HepG2 (cell line): ENCODE measurements at regions not wholly inside any gene's neighbourhood (a gene's known extent, or its start where the extent isn't known, plus 50 kb on each side); places are given as distances from the start of the nearest gene placed in this dataset.

ENCODE experiments used
- AHDC1 ChIP-seq: sonication (generic); formaldehyde crosslinking; IDR thresholded peaks from 2 replicates; pipeline ENCODE4 v1.5.1; 2020; ENCODE audit warnings: mild to moderate bottlenecking, missing genetic modification reagents, borderline replicate concordance
- CREB3 ChIP-seq: sonication (generic); formaldehyde crosslinking; IDR thresholded peaks from 2 replicates; pipeline ENCODE4 v1.5.0; 2020; ENCODE audit warnings: missing genetic modification reagents
- HIC2 ChIP-seq: sonication (generic); formaldehyde crosslinking; IDR thresholded peaks from 2 replicates; pipeline ENCODE4 v1.9.0; 2022; ENCODE audit warnings: low read depth, missing genetic modification reagents
- HMG20A ChIP-seq: IDR thresholded peaks from 2 replicates; pipeline ENCODE4 v1.6.1; 2016; ENCODE audit warnings: borderline replicate concordance
- MAF1 ChIP-seq: sonication (generic); formaldehyde crosslinking; IDR thresholded peaks from 2 replicates; pipeline ENCODE4 v1.5.0; 2020; ENCODE audit warnings: missing genetic modification reagents, borderline replicate concordance
- PAXIP1 ChIP-seq: sonication (generic); formaldehyde crosslinking; conservative IDR thresholded peaks from 2 replicates; pipeline ENCODE4 v1.4.0; 2020; ENCODE audit warnings: mild to moderate bottlenecking, missing genetic modification reagents, moderate library complexity
- PCBP1 ChIP-seq: fragments of 200-400 bp; formaldehyde crosslinking; IDR thresholded peaks from 2 replicates; pipeline ENCODE4 v1.6.1; 2017; ENCODE audit warnings: mild to moderate bottlenecking, low read depth, low read length, borderline replicate concordance
- RBFOX2 ChIP-seq: fragments of 200-400 bp; formaldehyde crosslinking; IDR thresholded peaks from 2 replicates; pipeline ENCODE4 v1.6.1; 2017; ENCODE audit warnings: low read depth, mild to moderate bottlenecking, low read length
- SMAD9 ChIP-seq: sonication (generic); formaldehyde crosslinking; IDR thresholded peaks from 2 replicates; pipeline ENCODE4 v1.5.1; 2020; ENCODE audit warnings: mild to moderate bottlenecking, missing genetic modification reagents
- SOX13 ChIP-seq, 3 experiments: fragments of 450-650 bp in 1 of 3; sonication (generic) in 1 of 3; formaldehyde crosslinking in 1 of 3; IDR thresholded peaks in 2 of 3; conservative IDR thresholded peaks in 1 of 3; 2 replicates each; pipeline versions ENCODE4 v1.5.0 to v1.6.1; 2016 to 2020; ENCODE audit warnings: antibody characterized with exemption in 1 of 3, mild to moderate bottlenecking in 1 of 3, missing compliant biosample characterization in 1 of 3, missing genetic modification reagents in 1 of 3, moderate library complexity in 1 of 3
- ZGPAT ChIP-seq: IDR thresholded peaks from 2 replicates; pipeline ENCODE4 v1.6.1; 2016; ENCODE audit warnings: mild to moderate bottlenecking
- ZNF740 ChIP-seq: sonication (generic); formaldehyde crosslinking; IDR thresholded peaks from 2 replicates; pipeline ENCODE4 v1.4.0; 2020; ENCODE audit warnings: missing genetic modification reagents
- ZNF747 ChIP-seq: sonication (generic); formaldehyde crosslinking; IDR thresholded peaks from 2 replicates; pipeline ENCODE4 v1.8.1; 2023; ENCODE audit warnings: missing genetic modification reagents, mild to moderate bottlenecking, borderline replicate concordance

GRCh38 chr1:213820362-213821149 is 167.2 kb upstream of the PROX1 start (continued):
- TF ChIP-seq CREB3 (no peak), PAXIP1 (CRISPR knock-in tag) (peak; percentile 30), HIC2 (CRISPR knock-in tag) (no peak), SMAD9 (CRISPR knock-in tag) (no peak), PCBP1 (no peak), HMG20A (CRISPR knock-in tag) (peak; percentile 42; the same call in 1 of the 2 replicates), MAF1 (CRISPR knock-in tag) (no peak), SOX13 (IDR thresholded peaks at IDR 0.05) (no peak), SOX13 (CRISPR knock-in tag; conservative IDR thresholded peaks at IDR 0.05 in 1 of 2, IDR thresholded peaks at IDR 0.05 in 1 of 2) (0 out of 4 replicates have a peak, but pooled peaks of 1 of the 2 experiments have one; percentile 36), ZNF747 (CRISPR knock-in tag) (no peak), ZNF740 (CRISPR knock-in tag) (no peak), RBFOX2 (peak; percentile 44; the same call in 1 of the 2 replicates), AHDC1 (CRISPR knock-in tag) (peak; percentile 56; the same call in 1 of the 2 replicates), ZGPAT (CRISPR knock-in tag) (0 out of 2 replicates have a peak, but pooled peaks have one; percentile 49)
